Tibial artery (tissue), 4 donors: ENCODE measurements at regions not wholly inside any gene's neighbourhood (a gene's known extent, or its start where the extent isn't known, plus 50 kb on each side); places are given as distances from the start of the nearest gene placed in this dataset.

ENCODE experiments used
- DNase-seq, 2 donors: peaks; one replicate each; pipeline ENCODE4 v3.0.0-alpha.2; 2019
- H3K27ac ChIP-seq, 2 donors: fragments of 200-600 bp; sonication (generic) in 1 of 2; 1 replicate in 1 of 2; 2 replicates in 1 of 2; pipeline ENCODE4 v1.5.1; 2018 to 2019; ENCODE audit warnings: mild to moderate bottlenecking in 1 of 2
- H3K27me3 ChIP-seq, 2 donors: fragments of 200-600 bp; sonication (generic) in 1 of 2; one replicate each; pipeline versions ENCODE4 v1.5.1 to v1.6.0; 2016 to 2019
- H3K36me3 ChIP-seq, 3 donors: fragments of 200-600 bp; sonication (generic) in 2 of 3; one replicate each; pipeline ENCODE4 v1.5.1; 2016 to 2019; ENCODE audit warnings: mild to moderate bottlenecking in 2 of 3
- H3K4me1 ChIP-seq, 4 donors: fragments of 200-600 bp; sonication (generic) in 2 of 4; 1 replicate in 3 of 4; 2 replicates in 1 of 4; pipeline ENCODE4 v1.5.1; 2016 to 2019
- H3K4me3 ChIP-seq, 2 donors: fragments of 200-600 bp; sonication (generic) in 1 of 2; 1 replicate in 1 of 2; 2 replicates in 1 of 2; pipeline ENCODE4 v1.5.1; 2018 to 2019; ENCODE audit warnings: mild to moderate bottlenecking in 2 of 2
- H3K9me3 ChIP-seq, 3 donors: fragments of 200-600 bp; sonication (generic) in 1 of 3; one replicate each; pipeline ENCODE4 v1.5.1; 2016 to 2019
- intact Hi-C: fragments of 100-400 bp; cut with DNase I; formaldehyde crosslinking; loops from one replicate; pipeline ENCODE4 v1.15.0; 2023; ENCODE audit warnings: low total_unique reads
- TF ChIP-seq, protein P1 (sequence below), 2 experiments: fragments of 200-600 bp in 1 of 2; fragments of 450-650 bp in 1 of 2; IDR thresholded peaks; one replicate each; pipeline ENCODE4 v1.5.1; 2017 to 2019; ENCODE audit warnings: antibody characterized with exemption in 2 of 2, mild to moderate bottlenecking in 1 of 2, moderate library complexity in 1 of 2

GRCh38 chr17:53635444-53635843 lies 187.3 kb upstream of the KIF2B start:
- TF ChIP-seq, protein P1, sequence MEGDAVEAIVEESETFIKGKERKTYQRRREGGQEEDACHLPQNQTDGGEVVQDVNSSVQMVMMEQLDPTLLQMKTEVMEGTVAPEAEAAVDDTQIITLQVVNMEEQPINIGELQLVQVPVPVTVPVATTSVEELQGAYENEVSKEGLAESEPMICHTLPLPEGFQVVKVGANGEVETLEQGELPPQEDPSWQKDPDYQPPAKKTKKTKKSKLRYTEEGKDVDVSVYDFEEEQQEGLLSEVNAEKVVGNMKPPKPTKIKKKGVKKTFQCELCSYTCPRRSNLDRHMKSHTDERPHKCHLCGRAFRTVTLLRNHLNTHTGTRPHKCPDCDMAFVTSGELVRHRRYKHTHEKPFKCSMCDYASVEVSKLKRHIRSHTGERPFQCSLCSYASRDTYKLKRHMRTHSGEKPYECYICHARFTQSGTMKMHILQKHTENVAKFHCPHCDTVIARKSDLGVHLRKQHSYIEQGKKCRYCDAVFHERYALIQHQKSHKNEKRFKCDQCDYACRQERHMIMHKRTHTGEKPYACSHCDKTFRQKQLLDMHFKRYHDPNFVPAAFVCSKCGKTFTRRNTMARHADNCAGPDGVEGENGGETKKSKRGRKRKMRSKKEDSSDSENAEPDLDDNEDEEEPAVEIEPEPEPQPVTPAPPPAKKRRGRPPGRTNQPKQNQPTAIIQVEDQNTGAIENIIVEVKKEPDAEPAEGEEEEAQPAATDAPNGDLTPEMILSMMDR (IDR thresholded peaks at IDR 0.05) = no peak
- H3K36me3 ChIP-seq = no peaks in the 10 kb centered on the region
- H3K9me3 ChIP-seq = no peaks in the 10 kb centered on the region
- no peaks in the 10 kb centered on the region for H3K4me1 ChIP-seq
- intact Hi-C loops = no loop called here
- no peaks in the 10 kb centered on the region for H3K27me3 ChIP-seq
- DNase-seq = no peak
- H3K4me3 ChIP-seq = no peak overlapping the region
- no peak overlapping the region for H3K27ac ChIP-seq

DNA sequence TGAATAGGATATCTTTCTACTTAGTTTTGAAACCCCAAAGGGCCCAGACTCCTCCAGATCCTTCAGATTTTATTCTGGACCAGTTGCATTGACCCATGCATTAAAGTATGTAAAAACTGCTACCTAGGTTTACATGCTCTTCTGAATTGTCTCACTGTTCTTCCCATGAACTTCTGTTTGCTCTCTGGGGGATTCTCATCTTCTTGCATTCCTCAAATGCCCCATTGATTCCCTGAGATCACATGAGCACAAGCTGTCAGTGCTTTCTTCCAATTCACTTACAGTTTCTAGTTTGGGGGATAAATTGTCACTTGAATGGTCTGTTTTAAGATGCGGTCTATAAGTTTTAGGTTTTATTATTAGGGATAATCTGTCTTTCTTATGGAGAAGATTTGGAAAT lies 188.9 kb upstream of the KIF2B start:
- no peak for DNase-seq
- H3K27ac ChIP-seq = no peak overlapping the region
- no peaks in the 10 kb centered on the region for H3K27me3 ChIP-seq
- no peaks in the 10 kb centered on the region for H3K9me3 ChIP-seq
- no peak overlapping the region for H3K4me3 ChIP-seq
- H3K4me1 ChIP-seq = no peaks in the 10 kb centered on the region
- TF ChIP-seq, protein P1 (IDR thresholded peaks at IDR 0.05) = no peak
- H3K36me3 ChIP-seq = no peaks in the 10 kb centered on the region
- intact Hi-C loops = no loop called here

GRCh38 chr17:53631486-53631885 lies 191.2 kb upstream of the KIF2B start:
- H3K36me3 ChIP-seq = no peaks in the 10 kb centered on the region
- TF ChIP-seq, protein P1 (IDR thresholded peaks at IDR 0.05) = no peak
- H3K9me3 ChIP-seq = no peaks in the 10 kb centered on the region
- intact Hi-C loops = no loop called here
- no peak overlapping the region for H3K4me3 ChIP-seq
- no peak overlapping the region for H3K27ac ChIP-seq
- H3K4me1 ChIP-seq = no peaks in the 10 kb centered on the region
- no peaks in the 10 kb centered on the region for H3K27me3 ChIP-seq
- no peak for DNase-seq

DNA sequence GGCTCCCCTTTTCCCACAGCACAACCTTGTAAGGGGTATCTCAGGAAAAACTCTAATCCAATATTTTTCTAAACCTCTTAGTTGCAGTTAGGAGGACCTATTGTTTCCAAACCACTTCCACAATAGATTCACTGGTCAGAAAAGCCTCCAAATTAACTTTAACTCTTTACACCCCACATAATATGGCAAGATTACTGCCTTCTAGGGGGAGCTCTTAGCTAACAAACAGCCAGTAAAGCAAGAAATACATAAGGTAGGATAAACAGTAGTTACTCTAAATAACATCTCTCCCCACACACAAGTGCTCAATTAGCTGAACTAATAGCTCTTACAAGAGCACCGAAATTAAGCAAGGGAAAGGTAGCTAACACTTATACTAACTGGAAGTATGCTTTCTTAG lies 192.1 kb upstream of the KIF2B start:
- no peak overlapping the region for H3K4me3 ChIP-seq
- H3K27ac ChIP-seq = no peak overlapping the region
- no peaks in the 10 kb centered on the region for H3K27me3 ChIP-seq
- TF ChIP-seq, protein P1 (IDR thresholded peaks at IDR 0.05) = no peak
- H3K4me1 ChIP-seq = no peaks in the 10 kb centered on the region
- intact Hi-C loops = no loop called here
- no peak for DNase-seq
- no peaks in the 10 kb centered on the region for H3K9me3 ChIP-seq
- no peaks in the 10 kb centered on the region for H3K36me3 ChIP-seq

- intact Hi-C loops = no loop called here
- TF ChIP-seq, protein P1 (IDR thresholded peaks at IDR 0.05) = no peak
- no peak for DNase-seq
- H3K27ac ChIP-seq = no peak overlapping the region
- no peaks in the 10 kb centered on the region for H3K27me3 ChIP-seq
- no peaks in the 10 kb centered on the region for H3K4me1 ChIP-seq
- no peaks in the 10 kb centered on the region for H3K9me3 ChIP-seq
- no peaks in the 10 kb centered on the region for H3K36me3 ChIP-seq
- H3K4me3 ChIP-seq = no peak overlapping the region
These were observed 192.6 kb upstream of the KIF2B start for GRCh38 chr17:53630115-53630514.

DNA sequence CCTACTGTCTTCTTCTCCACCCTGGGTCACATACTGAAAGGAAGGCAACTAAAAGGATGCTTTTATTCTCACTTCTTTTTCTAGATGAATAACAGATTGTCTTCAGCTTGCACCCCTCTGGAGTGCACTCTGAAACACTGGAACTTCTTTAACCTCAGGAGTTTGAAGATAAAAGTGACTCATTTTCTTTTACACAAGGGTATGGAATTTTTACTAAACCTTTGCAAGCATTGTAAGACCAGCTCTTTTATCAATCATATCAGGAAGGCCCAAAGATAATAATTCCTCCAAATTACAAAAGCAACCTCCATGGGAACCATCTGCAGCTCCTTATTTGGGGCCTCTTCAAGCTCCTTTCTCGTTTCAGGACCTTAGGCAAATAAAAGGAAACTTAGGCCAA lies 193.5 kb upstream of the KIF2B start:
- Histone ChIP-seq H3K36me3 (no peaks in the 10 kb centered on the region), H3K9me3 (no peaks in the 10 kb centered on the region), H3K27me3 (no peaks in the 10 kb centered on the region), H3K4me3 (no peak overlapping the region), H3K4me1 (no peaks in the 10 kb centered on the region), H3K27ac (no peak overlapping the region)
- DNase-seq = no peak
- intact Hi-C loops = no loop called here
- TF ChIP-seq, protein P1 (IDR thresholded peaks at IDR 0.05) = no peak
